HepG2 (cell line): ENCODE measurements at regions not wholly inside any gene's neighbourhood (a gene's known extent, or its start where the extent isn't known, plus 50 kb on each side); places are given as distances from the start of the nearest gene placed in this dataset.

Source experiments
- ATAC-seq: fragments of 200-7000 bp; cut with Tn5 transposase; 3 replicates; pipeline ENCODE4 v1.9.1; 2020; ENCODE audit warnings: mild to moderate bottlenecking, moderate library complexity
- BruUV-seq: library from RNA; stranded (reverse); fragments of 400-500 nt; replicated peaks from 2 replicates; lab custom pipeline; 2021; lab: Mats Ljungman, UMichigan
- CTCF ChIA-PET: fragments of 300-600 bp; formaldehyde crosslinking; extraction: SDS; loops from one replicate; lab custom pipeline; 2021; ENCODE audit warnings: low total read pairs, inconsistent platforms, low intra/inter-chr PET ratio; lab: Yijun Ruan, JAX
- POLR2A ChIA-PET: fragments of 350-600 bp; sonication (Branson Sonifier 250); formaldehyde crosslinking; loops from one replicate; lab custom pipeline; 2020; ENCODE audit warnings: antibody characterized with exemption, inconsistent platforms; lab: Yijun Ruan, JAX
- DNase-seq: peaks from one replicate; pipeline ENCODE4 v3.0.0-alpha.2; 2015; ENCODE audit warnings: low spot score
- FAIRE-seq: peaks from 3 replicates; lab custom pipeline; 2011; peaks lifted over from hg19 to GRCh38; lab: Jason Lieb, UNC
- H2AFZ ChIP-seq: one replicate; pipeline ENCODE4 v1.6.1; 2011; ENCODE audit warnings: low read length, inconsistent platforms
- H3K27ac ChIP-seq: fragments of 300-600 bp; 3 replicates; pipeline ENCODE4 v1.8.0; 2011; ENCODE audit warnings: mixed run types, mild to moderate bottlenecking, mixed read lengths, low read length, inconsistent platforms; ENCODE audit not compliant: insufficient read depth; ENCODE audit errors: extremely low read length
- H3K27me3 ChIP-seq, 2 experiments: fragments of 200-600 bp in 1 of 2; 2 replicates in 1 of 2; 3 replicates in 1 of 2; pipeline versions ENCODE4 v1.6.0 to v1.8.0; 2011; ENCODE audit warnings: low read length in 2 of 2, mild to moderate bottlenecking in 2 of 2, moderate library complexity in 2 of 2, inconsistent platforms in 1 of 2; ENCODE audit not compliant: insufficient read depth in 2 of 2, control insufficient read depth in 1 of 2
- H3K36me3 ChIP-seq, 2 experiments: fragments of 200-600 bp in 1 of 2; replicated peaks in 1 of 2; 2 replicates in 1 of 2; 3 replicates in 1 of 2; pipeline versions ENCODE4 v1.5.1 to v1.8.0; 2011; ENCODE audit warnings: low read length in 2 of 2, inconsistent platforms in 1 of 2; ENCODE audit not compliant: insufficient read depth in 2 of 2, control insufficient read depth in 1 of 2
- H3K4me1 ChIP-seq: 2 replicates; pipeline ENCODE4 v1.5.1; 2012; ENCODE audit warnings: low read length, inconsistent platforms; ENCODE audit not compliant: insufficient read depth
- H3K4me2 ChIP-seq: 2 replicates; pipeline ENCODE4 v1.6.0; 2011; ENCODE audit warnings: low read depth, low read length, inconsistent platforms
- H3K4me3 ChIP-seq, 3 experiments: fragments of 200-600 bp in 1 of 3; sonication (generic), shearing (Covaris generic) in 1 of 3; replicated peaks in 1 of 3; 2 replicates each; pipeline ENCODE4 v1.5.1; 2011 to 2016; ENCODE audit warnings: low read length in 3 of 3, inconsistent platforms in 2 of 3, low read depth in 2 of 3, mild to moderate bottlenecking in 2 of 3, control low read depth in 1 of 3, mixed read lengths in 1 of 3; ENCODE audit not compliant: insufficient read depth in 1 of 3
- H3K79me2 ChIP-seq: one replicate; pipeline ENCODE4 v1.6.1; 2011; ENCODE audit warnings: low read length, inconsistent platforms; ENCODE audit not compliant: insufficient read depth
- H3K9ac ChIP-seq: 2 replicates; pipeline ENCODE4 v1.6.0; 2011; ENCODE audit warnings: mild to moderate bottlenecking, low read depth, low read length, inconsistent platforms; ENCODE audit not compliant: insufficient read depth
- H3K9me3 ChIP-seq: 2 replicates; pipeline ENCODE4 v1.5.1; 2012; ENCODE audit warnings: mild to moderate bottlenecking, low read length
- H4K20me1 ChIP-seq: 2 replicates; pipeline ENCODE4 v1.6.0; 2011; ENCODE audit warnings: inconsistent platforms, mild to moderate bottlenecking, low read length, moderate library complexity; ENCODE audit not compliant: insufficient read depth
- ATF7 ChIP-seq, 2 experiments: fragments of 450-650 bp in 1 of 2; sonication (generic) in 1 of 2; formaldehyde crosslinking in 1 of 2; IDR thresholded peaks; 2 replicates each; pipeline versions ENCODE4 v1.4.0 to v1.6.1; 2016 to 2020; ENCODE audit warnings: antibody characterized with exemption in 1 of 2, mild to moderate bottlenecking in 1 of 2, missing genetic modification reagents in 1 of 2
- ISL2 ChIP-seq: sonication (generic); formaldehyde crosslinking; IDR thresholded peaks from 2 replicates; pipeline ENCODE4 v1.5.0; 2020; ENCODE audit warnings: missing genetic modification reagents
- NKX3-1 ChIP-seq: sonication (generic); formaldehyde crosslinking; IDR thresholded peaks from 2 replicates; pipeline ENCODE4 v1.5.0; 2020; ENCODE audit warnings: missing genetic modification reagents
- PHF5A ChIP-seq: IDR thresholded peaks from one replicate; pipeline ENCODE4 v1.6.1; 2018; ENCODE audit warnings: low read depth, missing genetic modification reagents; ENCODE audit not compliant: unreplicated experiment
- SAP130 ChIP-seq: IDR thresholded peaks from 2 replicates; pipeline ENCODE4 v1.6.1; 2016; ENCODE audit warnings: low read depth
- ZNF138 ChIP-seq: sonication (generic); formaldehyde crosslinking; IDR thresholded peaks from 2 replicates; pipeline ENCODE4 v1.5.0; 2020; ENCODE audit warnings: mild to moderate bottlenecking, low read depth, missing genetic modification reagents
- ZNF180 ChIP-seq: sonication (generic); formaldehyde crosslinking; IDR thresholded peaks from 2 replicates; pipeline ENCODE4 v1.4.0; 2020; ENCODE audit warnings: low read depth, missing genetic modification reagents, borderline replicate concordance
- ZNF253 ChIP-seq: sonication (generic); formaldehyde crosslinking; IDR thresholded peaks from 2 replicates; pipeline ENCODE4 v1.8.0; 2022; ENCODE audit warnings: mild to moderate bottlenecking, missing genetic modification reagents, borderline replicate concordance
- ZNF749 ChIP-seq: sonication (generic); formaldehyde crosslinking; IDR thresholded peaks from 2 replicates; pipeline ENCODE4 v1.8.0; 2022; ENCODE audit warnings: mild to moderate bottlenecking, missing genetic modification reagents, moderate library complexity, borderline replicate concordance
- ZNF782 ChIP-seq: sonication (generic); formaldehyde crosslinking; IDR thresholded peaks from 2 replicates; pipeline ENCODE4 v1.4.0; 2020; ENCODE audit warnings: missing genetic modification reagents, mild to moderate bottlenecking, borderline replicate concordance
- WGBS: methylation state at CpG from one replicate; pipeline ENCODE4 v1.1.6; 2017; ENCODE audit warnings: low lambda C conversion rate; 5-methylcytosine and 5-hydroxymethylcytosine counted together
- in situ Hi-C: cut with HindIII; loops from 2 replicates; pipeline ENCODE4 v1.10.0; 2017; ENCODE audit warnings: low pct_unique_long_range_greater_than_20kb; ENCODE audit not compliant: extremely low pct_ligation_motif_present
- intact Hi-C: fragments of 100-400 bp; cut with micrococcal nuclease; formaldehyde crosslinking; loops from one replicate; pipeline ENCODE4 v1.10.0; 2022; ENCODE audit not compliant: unreplicated experiment
- TF ChIP-seq, protein P1 (sequence below): sonication (generic); formaldehyde crosslinking; IDR thresholded peaks from 2 replicates; pipeline ENCODE4 v1.4.0; 2020; ENCODE audit warnings: missing genetic modification reagents
- TF ChIP-seq, protein P2 (sequence below): sonication (generic); formaldehyde crosslinking; IDR thresholded peaks from 2 replicates; pipeline ENCODE4 v1.4.0; 2020; ENCODE audit warnings: mild to moderate bottlenecking, missing genetic modification reagents

DNA sequence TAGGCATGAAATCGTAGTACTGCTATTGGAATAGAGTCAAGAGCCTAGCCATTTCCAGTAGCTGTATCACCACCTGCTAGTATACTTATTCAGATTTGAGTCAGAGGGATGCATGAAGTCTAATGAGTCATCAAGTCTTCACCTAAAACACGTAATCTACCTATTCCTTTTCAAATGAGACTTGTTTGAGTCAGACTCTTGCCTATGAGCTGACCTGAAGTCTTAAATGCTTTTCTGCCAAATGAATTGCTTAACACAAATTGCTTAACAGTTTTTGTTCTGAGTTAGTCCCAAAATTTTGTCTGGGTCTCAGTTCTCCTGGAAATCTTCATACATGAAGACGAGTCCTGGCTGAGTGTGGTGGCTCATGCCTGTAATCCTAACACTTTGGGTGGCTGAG, 165.2 kb downstream of the GNAT3 start:
- Histone ChIP-seq H3K27me3 (no peaks in the 10 kb centered on the region), H3K36me3 (no peaks in the 10 kb centered on the region), H2AFZ (no peak overlapping the region), H3K79me2 (no peaks in the 10 kb centered on the region), H3K27ac (no peak overlapping the region), H4K20me1 (no peaks in the 10 kb centered on the region), H3K9me3 (no peaks in the 10 kb centered on the region), H3K4me3 (no peak overlapping the region), H3K4me1 (no peaks in the 10 kb centered on the region), H3K9ac (no peak overlapping the region), H3K4me2 (no peak overlapping the region)
- intact Hi-C loops, result no loop called here
- BruUV-seq, result no TSS peak
- POLR2A ChIA-PET, result no interaction called here
- CTCF ChIA-PET, result no interaction called here
- TF ChIP-seq ZNF749 (CRISPR knock-in tag), result no peak
- no peak for TF ChIP-seq ZNF180 (CRISPR knock-in tag)
- TF ChIP-seq ATF7 (IDR thresholded peaks at IDR 0.05), result no peak
- no peak for TF ChIP-seq ATF7 (CRISPR knock-in tag; IDR thresholded peaks at IDR 0.05)
- TF ChIP-seq ISL2, result no peak
- no peak for TF ChIP-seq PHF5A
- no peak for TF ChIP-seq ZNF253 (CRISPR knock-in tag)
- no peak for TF ChIP-seq SAP130 (CRISPR knock-in tag)
- 0% methylated on average over 3 of the region's 3 CpGs for WGBS
- in situ Hi-C loops, result no loop called here
- no peak for ATAC-seq
- no peak for FAIRE-seq
- no peak for DNase-seq

DNA sequence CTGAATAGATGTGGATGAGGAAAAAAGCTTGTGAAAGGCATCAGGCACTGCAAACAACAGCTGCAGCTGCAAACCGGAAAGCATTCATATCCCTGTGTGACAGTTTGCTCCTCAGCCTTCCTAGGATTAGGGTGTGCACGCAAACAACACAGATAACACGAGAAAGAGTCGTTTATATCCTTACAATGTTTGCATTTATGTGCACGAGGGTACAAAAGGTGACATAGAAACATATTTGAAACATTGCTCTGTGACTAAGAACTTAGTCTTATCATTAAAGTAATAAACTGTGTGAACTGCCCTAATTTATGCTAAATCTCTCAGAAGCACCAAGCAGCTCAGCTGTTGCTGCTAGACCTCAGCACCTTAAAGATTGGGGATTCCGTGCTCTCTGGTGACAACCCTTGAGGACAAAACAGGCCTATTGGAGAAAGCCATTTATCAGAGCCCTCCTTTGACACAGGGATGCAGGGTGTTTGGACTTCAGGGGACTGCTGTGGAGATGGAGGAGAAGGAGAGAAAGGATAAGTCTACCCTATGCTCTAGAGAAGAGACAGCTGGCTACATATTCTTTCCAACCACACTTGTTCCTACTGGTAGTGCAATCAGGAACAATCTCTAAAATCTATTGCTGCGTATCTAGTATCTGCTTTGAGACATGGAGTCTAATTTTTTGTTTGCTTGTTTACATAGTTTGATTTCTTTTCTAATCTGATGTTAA, 176.2 kb downstream of the GNAT3 start:
- Histone ChIP-seq H3K4me2 (peak overlapping the region; percentile 19; the same call in 1 of the 2 replicates), H3K4me3 (no peak overlapping the region), H3K27ac (no peak overlapping the region), H4K20me1 (no peaks in the 10 kb centered on the region), H3K9me3 (no peaks in the 10 kb centered on the region), H3K79me2 (no peaks in the 10 kb centered on the region), H3K36me3 (no peaks in the 10 kb centered on the region), H3K27me3 (no peaks in the 10 kb centered on the region; a peak in 1 of 5 replicates)
- no TSS peak for BruUV-seq
- CTCF ChIA-PET, result no interaction called here
- ATAC-seq (peak; percentile 50), FAIRE-seq (no peak), DNase-seq (no peak)
- intact Hi-C loops (no loop called here), in situ Hi-C loops (no loop called here)
- POLR2A ChIA-PET, result no interaction called here
- TF ChIP-seq ZNF138 (CRISPR knock-in tag) (no peak), ZNF782 (CRISPR knock-in tag) (no peak), NKX3-1 (CRISPR knock-in tag) (no peak)
- TF ChIP-seq, protein P1, sequence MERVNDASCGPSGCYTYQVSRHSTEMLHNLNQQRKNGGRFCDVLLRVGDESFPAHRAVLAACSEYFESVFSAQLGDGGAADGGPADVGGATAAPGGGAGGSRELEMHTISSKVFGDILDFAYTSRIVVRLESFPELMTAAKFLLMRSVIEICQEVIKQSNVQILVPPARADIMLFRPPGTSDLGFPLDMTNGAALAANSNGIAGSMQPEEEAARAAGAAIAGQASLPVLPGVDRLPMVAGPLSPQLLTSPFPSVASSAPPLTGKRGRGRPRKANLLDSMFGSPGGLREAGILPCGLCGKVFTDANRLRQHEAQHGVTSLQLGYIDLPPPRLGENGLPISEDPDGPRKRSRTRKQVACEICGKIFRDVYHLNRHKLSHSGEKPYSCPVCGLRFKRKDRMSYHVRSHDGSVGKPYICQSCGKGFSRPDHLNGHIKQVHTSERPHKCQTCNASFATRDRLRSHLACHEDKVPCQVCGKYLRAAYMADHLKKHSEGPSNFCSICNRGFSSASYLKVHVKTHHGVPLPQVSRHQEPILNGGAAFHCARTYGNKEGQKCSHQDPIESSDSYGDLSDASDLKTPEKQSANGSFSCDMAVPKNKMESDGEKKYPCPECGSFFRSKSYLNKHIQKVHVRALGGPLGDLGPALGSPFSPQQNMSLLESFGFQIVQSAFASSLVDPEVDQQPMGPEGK (CRISPR knock-in tag), result no peak
- TF ChIP-seq, protein P2, sequence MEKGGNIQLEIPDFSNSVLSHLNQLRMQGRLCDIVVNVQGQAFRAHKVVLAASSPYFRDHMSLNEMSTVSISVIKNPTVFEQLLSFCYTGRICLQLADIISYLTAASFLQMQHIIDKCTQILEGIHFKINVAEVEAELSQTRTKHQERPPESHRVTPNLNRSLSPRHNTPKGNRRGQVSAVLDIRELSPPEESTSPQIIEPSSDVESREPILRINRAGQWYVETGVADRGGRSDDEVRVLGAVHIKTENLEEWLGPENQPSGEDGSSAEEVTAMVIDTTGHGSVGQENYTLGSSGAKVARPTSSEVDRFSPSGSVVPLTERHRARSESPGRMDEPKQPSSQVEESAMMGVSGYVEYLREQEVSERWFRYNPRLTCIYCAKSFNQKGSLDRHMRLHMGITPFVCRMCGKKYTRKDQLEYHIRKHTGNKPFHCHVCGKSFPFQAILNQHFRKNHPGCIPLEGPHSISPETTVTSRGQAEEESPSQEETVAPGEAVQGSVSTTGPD (CRISPR knock-in tag), result no peak
- TF ChIP-seq, all 625 proteins: peak for 0
- Histone ChIP-seq H2AFZ (no peak overlapping the region), H3K4me1 (peaks cover 6% of the 10 kb centered on the region), H3K9ac (no peak overlapping the region)
- 6% methylated on average over 7 of the region's 7 CpGs for WGBS
